Astrocyte of the cerebellum (primary cell): ENCODE measurements at regions not wholly inside any gene's neighbourhood (a gene's known extent, or its start where the extent isn't known, plus 50 kb on each side); places are given as distances from the start of the nearest gene placed in this dataset.

Source experiments
- DNase-seq: peaks from one replicate; pipeline ENCODE4 v3.0.0-alpha.2; 2011; ENCODE audit warnings: low read depth
- H3K4me3 ChIP-seq: 2 replicates; pipeline ENCODE4 v1.5.1; 2011; ENCODE audit warnings: mild to moderate bottlenecking, low read depth, low read length, moderate library complexity
- CTCF ChIP-seq: IDR thresholded peaks from 2 replicates; pipeline ENCODE4 v1.5.1; 2012; ENCODE audit warnings: low read length, low read depth, moderate library complexity, mild to moderate bottlenecking; ENCODE audit errors: missing control alignments
- in situ Hi-C: cut with HindIII; loops from 2 replicates; pipeline ENCODE4 v1.10.0; 2017; ENCODE audit warnings: low sequenced_read_pairs

GRCh38 chr18:37628470-37629220 lies 63.0 kb upstream of the CELF4 start:
- DNase-seq = no peak
- in situ Hi-C loops = no loop called here
- TF ChIP-seq CTCF = no peak
- no peak overlapping the region for H3K4me3 ChIP-seq

- H3K4me3 ChIP-seq = no peak overlapping the region
- DNase-seq = no peak
- in situ Hi-C loops = no loop called here
- no peak for TF ChIP-seq CTCF
These were observed 58.7 kb upstream of the CELF4 start for GRCh38 chr18:37624318-37624717.

- H3K4me3 ChIP-seq = no peak overlapping the region
- no peak for TF ChIP-seq CTCF
- no peak for DNase-seq
- in situ Hi-C loops = no loop called here
These were observed 54.4 kb upstream of the CELF4 start for GRCh38 chr18:37619964-37620363.

- in situ Hi-C loops = no loop called here
- H3K4me3 ChIP-seq = no peak overlapping the region
- TF ChIP-seq CTCF = no peak
- DNase-seq = no peak
These were observed 52.0 kb upstream of the CELF4 start for GRCh38 chr18:37617623-37618022.
